A673 (cell line): ENCODE measurements at regions not wholly inside any gene's neighbourhood (a gene's known extent, or its start where the extent isn't known, plus 50 kb on each side); places are given as distances from the start of the nearest gene placed in this dataset.

ENCODE experiments used
- BruUV-seq: library from RNA; stranded (reverse); fragments of 400-500 nt; replicated peaks from 2 replicates; lab custom pipeline; 2021; lab: Mats Ljungman, UMichigan
- CTCF ChIA-PET: fragments of 300-600 bp; sonication (Branson Sonifier 250); formaldehyde crosslinking; loops from one replicate; lab custom pipeline; 2022; ENCODE audit warnings: antibody characterized with exemption; lab: Charles Lee
- POLR2A ChIA-PET: fragments of 300-600 bp; sonication (Branson Sonifier 250); formaldehyde crosslinking; loops from one replicate; lab custom pipeline; 2022; ENCODE audit warnings: antibody characterized with exemption; ENCODE audit not compliant: low non-redundant PET; lab: Charles Lee
- DNase-seq: peaks from one replicate; pipeline ENCODE4 v3.0.0-alpha.2; 2015; ENCODE audit warnings: low spot score
- H3K27ac ChIP-seq: fragments of 200-600 bp; sonication (generic); 2 replicates; pipeline ENCODE4 v1.5.1; 2016; ENCODE audit warnings: mixed run types, low read depth, mild to moderate bottlenecking, mixed read lengths, antibody characterized with exemption, low read length; ENCODE audit not compliant: poor library complexity, severe bottlenecking
- H3K27me3 ChIP-seq: fragments of 200-600 bp; sonication (generic); replicated peaks from 2 replicates; pipeline ENCODE4 v1.6.1; 2017; ENCODE audit warnings: mixed run types, low read depth, mild to moderate bottlenecking, mixed read lengths, antibody characterized with exemption, low read length; ENCODE audit not compliant: insufficient read depth, poor library complexity
- H3K36me3 ChIP-seq: fragments of 200-600 bp; sonication (generic); 2 replicates; pipeline ENCODE4 v1.6.1; 2016; ENCODE audit warnings: mixed run types, mild to moderate bottlenecking, mixed read lengths, antibody characterized with exemption, low read length; ENCODE audit not compliant: insufficient read depth, poor library complexity, severe bottlenecking
- H3K4me1 ChIP-seq: fragments of 200-600 bp; sonication (generic); 2 replicates; pipeline ENCODE4 v1.6.1; 2017; ENCODE audit warnings: mixed run types, mild to moderate bottlenecking, mixed read lengths, antibody characterized with exemption, low read length; ENCODE audit not compliant: insufficient read depth, poor library complexity, severe bottlenecking
- H3K4me3 ChIP-seq: fragments of 200-600 bp; sonication (generic); 2 replicates; pipeline ENCODE4 v1.5.1; 2016; ENCODE audit warnings: low read depth, mixed run types, mild to moderate bottlenecking, mixed read lengths, low read length; ENCODE audit not compliant: poor library complexity, severe bottlenecking
- H3K9me3 ChIP-seq: fragments of 200-600 bp; sonication (generic); 2 replicates; pipeline ENCODE4 v1.6.1; 2016; ENCODE audit warnings: mixed run types, low read depth, mild to moderate bottlenecking, mixed read lengths, antibody characterized with exemption, low read length; ENCODE audit not compliant: poor library complexity, severe bottlenecking
- CTCF ChIP-seq: fragments of 300-800, 200-600 bp; sonication (generic); conservative IDR thresholded peaks from 2 replicates; pipeline ENCODE4 v1.5.1; 2017; ENCODE audit warnings: low read depth, mild to moderate bottlenecking, antibody characterized with exemption, low read length, moderate library complexity, mixed read lengths
- EZH2 ChIP-seq: fragments of 200-600 bp; sonication (generic); IDR thresholded peaks from 2 replicates; pipeline ENCODE4 v1.6.1; 2017; ENCODE audit warnings: borderline replicate concordance, low read depth, mild to moderate bottlenecking, mixed read lengths, antibody characterized with exemption, low read length; ENCODE audit not compliant: poor library complexity, severe bottlenecking
- intact Hi-C: fragments of 100-400 bp; cut with micrococcal nuclease; formaldehyde crosslinking; loops from one replicate; pipeline ENCODE4 v1.10.0; 2022; ENCODE audit not compliant: unreplicated experiment

DNA sequence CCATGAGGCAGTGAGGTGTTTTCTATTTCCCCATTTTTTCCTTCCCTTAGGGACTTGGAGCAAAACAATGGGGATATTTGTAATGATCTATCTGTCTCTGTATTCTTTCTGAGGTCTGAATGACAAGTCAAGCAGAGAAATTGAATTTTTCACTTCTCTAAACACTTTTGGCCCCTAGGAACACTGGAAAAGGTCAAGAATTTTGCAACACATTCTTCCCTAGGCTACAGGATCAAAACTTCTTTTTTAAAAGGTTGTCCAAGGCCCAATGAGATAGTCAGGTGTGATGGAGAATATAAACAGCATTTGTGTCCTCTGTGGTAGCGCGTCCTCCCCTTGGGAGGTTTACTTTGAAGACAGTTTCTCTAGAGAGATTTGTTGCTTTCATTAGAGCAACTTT, 620.5 kb downstream of the TLR4 start:
- Histone ChIP-seq H3K36me3 (no peaks in the 10 kb centered on the region), H3K4me3 (no peak overlapping the region), H3K27ac (no peak overlapping the region), H3K27me3 (no peaks in the 10 kb centered on the region), H3K4me1 (no peaks in the 10 kb centered on the region), H3K9me3 (no peaks in the 10 kb centered on the region)
- TF ChIP-seq CTCF (no peak), EZH2 (no peak)
- intact Hi-C loops = no loop called here
- ChIA-PET CTCF (no interaction called here), POLR2A (no interaction called here)
- no TSS peak for BruUV-seq
- DNase-seq = no peak

DNA sequence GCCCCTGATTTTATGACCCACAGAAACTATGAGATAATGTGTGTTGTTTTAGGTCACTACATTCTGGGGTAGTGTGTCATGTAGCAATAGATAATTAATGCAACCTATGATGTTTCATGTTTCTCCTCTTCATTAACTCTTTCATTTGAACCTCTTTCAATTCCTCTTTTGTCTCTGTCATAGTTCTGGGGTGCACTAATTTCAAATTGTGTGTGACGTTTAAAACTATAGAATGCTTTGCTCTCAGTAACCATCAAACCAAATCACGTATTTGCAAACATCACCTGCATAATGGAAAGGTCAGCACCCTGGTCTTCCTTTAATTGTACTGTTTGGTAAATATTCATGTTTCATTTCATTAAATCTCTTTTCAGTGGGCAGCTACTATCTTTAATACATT, 621.6 kb downstream of the TLR4 start:
- intact Hi-C loops = no loop called here
- no TSS peak for BruUV-seq
- no peak for DNase-seq
- Histone ChIP-seq H3K27me3 (no peaks in the 10 kb centered on the region), H3K9me3 (no peaks in the 10 kb centered on the region), H3K4me3 (no peak overlapping the region), H3K27ac (no peak overlapping the region), H3K4me1 (no peaks in the 10 kb centered on the region), H3K36me3 (no peaks in the 10 kb centered on the region)
- ChIA-PET CTCF (no interaction called here), POLR2A (no interaction called here)
- TF ChIP-seq CTCF (no peak), EZH2 (no peak)

DNA sequence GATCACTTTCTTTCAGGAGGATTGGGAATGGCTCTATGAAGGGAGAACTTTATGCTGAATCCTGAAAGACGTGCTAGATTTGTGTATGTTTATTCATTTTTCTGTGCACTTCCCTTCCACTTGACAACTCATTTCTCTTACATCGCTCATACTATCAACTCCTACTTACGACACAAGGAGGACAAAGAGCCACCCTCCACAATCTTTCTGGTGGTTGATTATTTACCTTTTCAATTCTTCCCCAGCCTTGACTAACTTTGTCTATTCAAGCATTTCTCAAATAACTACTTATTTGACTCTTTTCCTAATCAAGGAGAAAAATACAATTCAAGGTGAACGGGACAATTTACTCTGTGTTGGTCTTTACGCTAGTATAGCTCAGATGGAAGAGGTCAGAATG, 622.1 kb downstream of the TLR4 start:
- H3K27ac ChIP-seq = no peak overlapping the region
- H3K27me3 ChIP-seq = no peaks in the 10 kb centered on the region
- no peak for DNase-seq
- intact Hi-C loops = no loop called here
- ChIA-PET CTCF (no interaction called here), POLR2A (no interaction called here)
- H3K4me1 ChIP-seq = no peaks in the 10 kb centered on the region
- TF ChIP-seq CTCF (no peak), EZH2 (no peak)
- BruUV-seq = no TSS peak
- H3K36me3 ChIP-seq = no peaks in the 10 kb centered on the region
- no peaks in the 10 kb centered on the region for H3K9me3 ChIP-seq
- H3K4me3 ChIP-seq = no peak overlapping the region
